ENCODE measurements at regions not wholly inside any gene's neighbourhood (a gene's known extent, or its start where the extent isn't known, plus 50 kb on each side); places are given as distances from the start of the nearest gene placed in this dataset.

DNA sequence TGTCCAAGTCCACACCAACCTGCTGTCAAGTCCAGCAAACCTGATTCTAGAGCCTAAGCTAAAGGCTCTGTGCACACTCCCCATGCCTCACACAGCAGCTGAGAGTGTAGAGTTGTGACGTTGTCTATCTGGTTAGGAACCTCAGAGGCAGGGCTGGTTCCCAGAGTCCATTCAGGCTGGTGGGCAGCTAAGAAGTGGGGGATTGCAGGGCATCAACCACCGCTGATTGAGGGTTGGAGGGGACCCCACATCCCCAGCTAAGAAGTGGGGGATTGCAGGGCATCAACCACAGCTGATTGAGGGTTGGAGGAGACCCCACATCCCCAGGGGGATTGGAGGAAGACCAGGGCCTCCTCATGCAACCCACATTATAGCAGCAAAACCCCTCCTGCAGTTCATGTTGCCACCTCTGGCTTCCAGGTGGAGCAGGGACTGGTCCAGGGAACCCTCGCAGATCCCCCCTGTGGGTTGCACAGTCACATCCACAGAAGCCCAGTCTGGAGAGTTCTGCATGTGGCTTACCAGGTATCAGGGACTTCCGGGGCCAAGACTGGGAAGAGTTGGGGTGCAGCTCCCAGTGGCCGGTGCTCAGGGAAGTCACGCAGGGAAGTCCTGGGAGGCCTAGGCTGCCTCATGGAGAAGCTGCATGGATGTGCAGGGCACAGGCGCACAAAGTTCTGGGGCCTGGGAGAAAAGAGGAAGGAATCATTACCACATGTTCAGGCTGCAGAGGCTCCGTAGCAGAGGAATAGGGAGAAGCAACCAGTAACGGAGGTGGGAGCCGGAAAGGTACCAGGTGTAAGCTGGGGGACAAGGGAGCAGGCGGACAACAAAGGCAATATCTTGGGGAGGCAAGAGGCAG, 71.4 kb upstream of the PCSK6 start:
- Mint-ChIP-seq H3K4me1 (peaks cover 3% of the 10 kb centered on the region), H3K9me3 (peaks cover 0 to 1% (median 0%) of the 10 kb centered on the region in 7 donors), H3K4me3 (no peak overlapping the region), H3K36me3 (no peaks in the 10 kb centered on the region), H3K27ac (peak overlapping the region in 1 of 7 donors; percentile 42), H3K27me3 (ENCODE audit: low read depth in 3 of 3) (peaks cover 5 to 13% (median 11%) of the 10 kb centered on the region in 3 donors)
- no peaks in the 10 kb centered on the region for H3K9me3 ChIP-seq (replicated peaks in 1 of 2; ENCODE audit: control insufficient read depth in 1 of 2, insufficient read depth in 1 of 2, low read length in 2 of 2)
- intact Hi-C loops (cut with micrococcal nuclease) = no loop called here
- H3K4me3 ChIP-seq (replicated peaks in 1 of 3; ENCODE audit: low read depth in 2 of 3, low read length in 3 of 3) = no peak overlapping the region
- 62% methylated on average over 9 of the region's 11 CpGs for WGBS (ENCODE audit: insufficient coverage)
- H4K20me1 ChIP-seq (ENCODE audit: insufficient read depth, low read length) = no peaks in the 10 kb centered on the region
- no peaks in the 10 kb centered on the region for H3K79me2 ChIP-seq (ENCODE audit: insufficient read depth, low read length)
- no peaks in the 10 kb centered on the region for H3K27me3 ChIP-seq (ENCODE audit: control insufficient read depth in 2 of 2, insufficient read depth in 2 of 2, low read length in 2 of 2)
- H3K9ac ChIP-seq (ENCODE audit: insufficient read depth, low read length, poor library complexity, severe bottlenecking) = no peak overlapping the region
- no peak for DNase-seq
- TF ChIP-seq, protein P1, sequence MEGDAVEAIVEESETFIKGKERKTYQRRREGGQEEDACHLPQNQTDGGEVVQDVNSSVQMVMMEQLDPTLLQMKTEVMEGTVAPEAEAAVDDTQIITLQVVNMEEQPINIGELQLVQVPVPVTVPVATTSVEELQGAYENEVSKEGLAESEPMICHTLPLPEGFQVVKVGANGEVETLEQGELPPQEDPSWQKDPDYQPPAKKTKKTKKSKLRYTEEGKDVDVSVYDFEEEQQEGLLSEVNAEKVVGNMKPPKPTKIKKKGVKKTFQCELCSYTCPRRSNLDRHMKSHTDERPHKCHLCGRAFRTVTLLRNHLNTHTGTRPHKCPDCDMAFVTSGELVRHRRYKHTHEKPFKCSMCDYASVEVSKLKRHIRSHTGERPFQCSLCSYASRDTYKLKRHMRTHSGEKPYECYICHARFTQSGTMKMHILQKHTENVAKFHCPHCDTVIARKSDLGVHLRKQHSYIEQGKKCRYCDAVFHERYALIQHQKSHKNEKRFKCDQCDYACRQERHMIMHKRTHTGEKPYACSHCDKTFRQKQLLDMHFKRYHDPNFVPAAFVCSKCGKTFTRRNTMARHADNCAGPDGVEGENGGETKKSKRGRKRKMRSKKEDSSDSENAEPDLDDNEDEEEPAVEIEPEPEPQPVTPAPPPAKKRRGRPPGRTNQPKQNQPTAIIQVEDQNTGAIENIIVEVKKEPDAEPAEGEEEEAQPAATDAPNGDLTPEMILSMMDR (IDR thresholded peaks at IDR 0.05) = no peak
- H3K27ac ChIP-seq (ENCODE audit: low read depth in 1 of 2, low read length in 2 of 2) = no peak overlapping the region
- H2AFZ ChIP-seq (ENCODE audit: insufficient read depth, low read depth, low read length, poor library complexity, severe bottlenecking) = no peak overlapping the region
- no peaks in the 10 kb centered on the region for H3K36me3 ChIP-seq (replicated peaks in 1 of 2; ENCODE audit: control insufficient read depth in 1 of 2, insufficient read depth in 2 of 2, low read length in 2 of 2)
- no peaks in the 10 kb centered on the region for H3K4me1 ChIP-seq (ENCODE audit: control insufficient read depth in 1 of 2, insufficient read depth in 2 of 2, low read length in 2 of 2)
- H3K4me2 ChIP-seq (replicated peaks; ENCODE audit: extremely low read depth, low read length, poor library complexity, severe bottlenecking) = no peak overlapping the region

DNA sequence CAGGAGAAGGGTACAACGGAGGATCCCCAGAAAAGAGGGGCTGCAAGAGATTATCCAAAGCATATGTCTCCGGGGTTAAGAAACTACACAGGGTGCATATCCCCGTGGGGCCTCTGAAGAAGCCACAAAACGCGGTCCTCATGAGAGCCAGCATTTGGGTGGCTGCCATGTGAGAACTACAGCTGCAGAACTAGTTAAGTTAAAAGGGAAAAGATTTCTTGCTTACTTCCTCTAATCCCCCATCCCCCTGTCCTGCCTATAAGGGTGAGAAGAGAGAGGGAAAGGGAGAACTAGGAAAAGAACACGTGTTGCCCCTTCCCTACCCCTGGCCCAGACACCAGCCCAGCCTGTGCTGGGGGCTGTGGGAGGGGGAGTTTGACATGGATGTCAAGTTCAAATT, 70.4 kb upstream of the PCSK6 start:
- intact Hi-C loops (cut with micrococcal nuclease) = no loop called here
- peaks cover 9 to 11% (median 9%) of the 10 kb centered on the region in 3 donors for H3K27me3 Mint-ChIP-seq (ENCODE audit: low read depth in 3 of 3)

More for the DNA sequence above, 70.4 kb upstream of the PCSK6 start:
- Histone ChIP-seq H3K27ac (ENCODE audit: low read depth in 1 of 2, low read length in 2 of 2) (no peak overlapping the region), H3K79me2 (ENCODE audit: insufficient read depth, low read length) (no peaks in the 10 kb centered on the region), H3K36me3 (replicated peaks in 1 of 2; ENCODE audit: control insufficient read depth in 1 of 2, insufficient read depth in 2 of 2, low read length in 2 of 2) (no peaks in the 10 kb centered on the region), H3K9ac (ENCODE audit: insufficient read depth, low read length, poor library complexity, severe bottlenecking) (no peak overlapping the region), H3K9me3 (replicated peaks in 1 of 2; ENCODE audit: control insufficient read depth in 1 of 2, insufficient read depth in 1 of 2, low read length in 2 of 2) (no peaks in the 10 kb centered on the region), H3K4me1 (ENCODE audit: control insufficient read depth in 1 of 2, insufficient read depth in 2 of 2, low read length in 2 of 2) (no peaks in the 10 kb centered on the region), H2AFZ (ENCODE audit: insufficient read depth, low read depth, low read length, poor library complexity, severe bottlenecking) (no peak overlapping the region), H3K4me2 (replicated peaks; ENCODE audit: extremely low read depth, low read length, poor library complexity, severe bottlenecking) (no peak overlapping the region), H4K20me1 (ENCODE audit: insufficient read depth, low read length) (no peaks in the 10 kb centered on the region), H3K4me3 (replicated peaks in 1 of 3; ENCODE audit: low read depth in 2 of 3, low read length in 3 of 3) (no peak overlapping the region), H3K27me3 (ENCODE audit: control insufficient read depth in 2 of 2, insufficient read depth in 2 of 2, low read length in 2 of 2) (no peaks in the 10 kb centered on the region)
- Mint-ChIP-seq H3K4me3 (no peak overlapping the region), H3K9me3 (peaks cover 0 to 2% (median 0%) of the 10 kb centered on the region in 7 donors), H3K36me3 (no peaks in the 10 kb centered on the region), H3K27ac (peak overlapping the region in 1 of 7 donors; percentile 17), H3K4me1 (peaks cover 3% of the 10 kb centered on the region)
- TF ChIP-seq, protein P1 (IDR thresholded peaks at IDR 0.05) = no peak
- 13% methylated on average over 3 of the region's 6 CpGs for WGBS (ENCODE audit: insufficient coverage)
- DNase-seq = no peak
